ENCODE measurements at regions not wholly inside any gene's neighbourhood (a gene's known extent, or its start where the extent isn't known, plus 50 kb on each side); places are given as distances from the start of the nearest gene placed in this dataset.

GRCh38 chr17:14901376-14901775, 363.8 kb downstream of the PMP22 start:
- 0 out of 7 replicates have a peak, but pooled peaks cover 0 to 2% (median 0%) of the 10 kb centered on the region in 4 experiments for H3K4me1 ChIP-seq (replicated peaks in 1 of 4; ENCODE audit: control insufficient read depth in 3 of 4, insufficient read depth in 4 of 4, low read length in 3 of 4)
- no peak for FAIRE-seq
- no peak overlapping the region for H2BK120ac ChIP-seq (replicated peaks; ENCODE audit: low read depth, low read length)
- no peaks in the 10 kb centered on the region for H3K79me1 ChIP-seq (ENCODE audit: low read depth, low read length)
- no peaks in the 10 kb centered on the region; the same call in 1 of the 2 replicates for H3K23me2 ChIP-seq (ENCODE audit: low read depth, low read length)
- H3K23ac ChIP-seq (ENCODE audit: insufficient read length), result no peak overlapping the region
- no peak overlapping the region for H2BK20ac ChIP-seq (ENCODE audit: low read length)
- no peaks in the 10 kb centered on the region for H3K79me2 ChIP-seq (ENCODE audit: control insufficient read depth in 1 of 2, insufficient read depth in 2 of 2, low read length in 2 of 2)
- H3K27me3 ChIP-seq (replicated peaks in 1 of 4; ENCODE audit: control insufficient read depth in 3 of 4, extremely low read depth in 1 of 4, insufficient read depth in 3 of 4, low read length in 3 of 4), result no peaks in the 10 kb centered on the region
- no peak overlapping the region for H3K56ac ChIP-seq (replicated peaks; ENCODE audit: insufficient read length, low read depth, low read length)
- H2BK12ac ChIP-seq (ENCODE audit: low read depth, low read length), result no peak overlapping the region
- no peak overlapping the region for H3K18ac ChIP-seq (ENCODE audit: extremely low read depth, low read length)
- no peak overlapping the region for H3K4me2 ChIP-seq (ENCODE audit: insufficient read depth in 1 of 2, low read depth in 2 of 2, low read length in 2 of 2)
- CTCF ChIA-PET (ENCODE audit: partially characterized antibody), result interaction anchor here (1.5 kb wide), 1 partner anchor 11 kb away, joined by 3 read pairs; no protein-coding TSS in a partner anchor
- H4K20me1 ChIP-seq (replicated peaks in 1 of 2; ENCODE audit: control insufficient read depth in 1 of 2, insufficient read depth in 2 of 2, low read length in 2 of 2), result no peaks in the 10 kb centered on the region
- H2AFZ ChIP-seq (ENCODE audit: low read length), result no peak overlapping the region
- H2BK15ac ChIP-seq (ENCODE audit: low read length), result no peak overlapping the region
- no peak for TF ChIP-seq FOSL1 (IDR thresholded peaks at IDR 0.05; ENCODE audit: insufficient read depth, low read depth, low read length)
- TF ChIP-seq TAF1 (IDR thresholded peaks at IDR 0.05; ENCODE audit: low read depth, low read length), result no peak
- no peak for TF ChIP-seq BACH1 (IDR thresholded peaks at IDR 0.05; ENCODE audit: low read length)
- TF ChIP-seq KDM1A (IDR thresholded peaks at IDR 0.05; ENCODE audit: borderline replicate concordance, low read length), result no peak
- TF ChIP-seq YY1 (IDR thresholded peaks at IDR 0.05; ENCODE audit: low read depth, low read length), result no peak
- no peak for TF ChIP-seq EGR1 (IDR thresholded peaks at IDR 0.05; ENCODE audit: borderline replicate concordance, low read depth, low read length)
- no peak for TF ChIP-seq RBBP5 (IDR thresholded peaks at IDR 0.05; ENCODE audit: borderline replicate concordance, low read depth, low read length)
- TF ChIP-seq POLR2AphosphoS5 (IDR thresholded peaks at IDR 0.05; ENCODE audit: low read depth, low read length), result no peak
- no peak for TF ChIP-seq POU5F1 (IDR thresholded peaks at IDR 0.05; ENCODE audit: low read depth, low read length)
- TF ChIP-seq USF2 (IDR thresholded peaks at IDR 0.05; ENCODE audit: low read length), result no peak
- H4K5ac ChIP-seq (ENCODE audit: insufficient read length, low read depth, low read length), result no peak overlapping the region
- 90% methylated on average over 2 of the region's 2 CpGs; no CpG with 5 or more reads in 1 of the 2 experiments for WGBS, 2 experiments (ENCODE audit: extremely low coverage in 1 of 2, insufficient coverage in 1 of 2, insufficient read length in 1 of 2, insufficient replicate concordance in 2 of 2, low coverage in 1 of 2, low lambda C conversion rate in 2 of 2, missing lambda C conversion rate in 1 of 2)
- H3K27ac ChIP-seq (ENCODE audit: low read depth, low read length), result no peak overlapping the region
- no peak overlapping the region for H3K4ac ChIP-seq (replicated peaks; ENCODE audit: insufficient read length, low read depth, low read length)
- POLR2A ChIA-PET (ENCODE audit: partially characterized antibody), result no interaction called here
- no peak overlapping the region for H4K91ac ChIP-seq (replicated peaks; ENCODE audit: insufficient read length, low read length)
- H2BK5ac ChIP-seq (ENCODE audit: low read depth, low read length), result no peak overlapping the region
- H4K8ac ChIP-seq (ENCODE audit: extremely low read depth, insufficient read depth, low read length), result no peak overlapping the region
- no peak overlapping the region for H3K9ac ChIP-seq (replicated peaks in 1 of 4; ENCODE audit: extremely low read depth in 1 of 4, low read depth in 3 of 4, low read length in 3 of 4)
- no peak overlapping the region for H3K4me3 ChIP-seq (ENCODE audit: extremely low read depth in 1 of 4, insufficient read depth in 2 of 4, low read depth in 3 of 4, low read length in 4 of 4)
- no peaks in the 10 kb centered on the region; a peak in 1 of 4 replicates for H3K9me3 ChIP-seq (ENCODE audit: insufficient read depth in 2 of 2, low read depth in 1 of 2, low read length in 1 of 2)
- H3K36me3 ChIP-seq (ENCODE audit: control insufficient read depth in 2 of 4, insufficient read depth in 4 of 4, low read length in 3 of 4), result no peaks in the 10 kb centered on the region
- no peak overlapping the region for H3K14ac ChIP-seq (ENCODE audit: insufficient read length)
- DNase-seq (ENCODE audit: low read depth in 1 of 2, low spot score in 2 of 2), result no peak
- no peak overlapping the region for H2AK5ac ChIP-seq (ENCODE audit: low read depth, low read length)

All from H1 (cell line).